Gastrocnemius medialis (tissue), 4 donors: ENCODE measurements at regions not wholly inside any gene's neighbourhood (a gene's known extent, or its start where the extent isn't known, plus 50 kb on each side); places are given as distances from the start of the nearest gene placed in this dataset.

Experiments
- POLR2A ChIP-seq, 2 donors: fragments of 450-650 bp; IDR thresholded peaks; one replicate each; pipeline ENCODE4 v1.6.1; 2017; ENCODE audit warnings: antibody characterized with exemption in 2 of 2, mild to moderate bottlenecking in 2 of 2, moderate library complexity in 2 of 2
- TF ChIP-seq, protein P1 (sequence below), 5 experiments: fragments of 450-650 bp in 3 of 5; fragments of 200-600 bp in 2 of 5; sonication (generic) in 2 of 5; IDR thresholded peaks in 4 of 5; conservative IDR thresholded peaks in 1 of 5; 1 replicate in 4 of 5; 2 replicates in 1 of 5; pipeline ENCODE4 v1.5.1; 2016 to 2019; ENCODE audit warnings: antibody characterized with exemption in 5 of 5, mild to moderate bottlenecking in 3 of 5, moderate library complexity in 3 of 5

- TF ChIP-seq, protein P1, sequence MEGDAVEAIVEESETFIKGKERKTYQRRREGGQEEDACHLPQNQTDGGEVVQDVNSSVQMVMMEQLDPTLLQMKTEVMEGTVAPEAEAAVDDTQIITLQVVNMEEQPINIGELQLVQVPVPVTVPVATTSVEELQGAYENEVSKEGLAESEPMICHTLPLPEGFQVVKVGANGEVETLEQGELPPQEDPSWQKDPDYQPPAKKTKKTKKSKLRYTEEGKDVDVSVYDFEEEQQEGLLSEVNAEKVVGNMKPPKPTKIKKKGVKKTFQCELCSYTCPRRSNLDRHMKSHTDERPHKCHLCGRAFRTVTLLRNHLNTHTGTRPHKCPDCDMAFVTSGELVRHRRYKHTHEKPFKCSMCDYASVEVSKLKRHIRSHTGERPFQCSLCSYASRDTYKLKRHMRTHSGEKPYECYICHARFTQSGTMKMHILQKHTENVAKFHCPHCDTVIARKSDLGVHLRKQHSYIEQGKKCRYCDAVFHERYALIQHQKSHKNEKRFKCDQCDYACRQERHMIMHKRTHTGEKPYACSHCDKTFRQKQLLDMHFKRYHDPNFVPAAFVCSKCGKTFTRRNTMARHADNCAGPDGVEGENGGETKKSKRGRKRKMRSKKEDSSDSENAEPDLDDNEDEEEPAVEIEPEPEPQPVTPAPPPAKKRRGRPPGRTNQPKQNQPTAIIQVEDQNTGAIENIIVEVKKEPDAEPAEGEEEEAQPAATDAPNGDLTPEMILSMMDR (IDR thresholded peaks at IDR 0.05 in 4 of 5, conservative IDR thresholded peaks at IDR 0.05 in 1 of 5) = no peak
- no peak for TF ChIP-seq POLR2A (IDR thresholded peaks at IDR 0.05)
Observed at GRCh38 chr4:129905256-129905655, 809.3 kb downstream of the C4orf33 start.
